ENCODE measurements at regions not wholly inside any gene's neighbourhood (a gene's known extent, or its start where the extent isn't known, plus 50 kb on each side); places are given as distances from the start of the nearest gene placed in this dataset.

DNA sequence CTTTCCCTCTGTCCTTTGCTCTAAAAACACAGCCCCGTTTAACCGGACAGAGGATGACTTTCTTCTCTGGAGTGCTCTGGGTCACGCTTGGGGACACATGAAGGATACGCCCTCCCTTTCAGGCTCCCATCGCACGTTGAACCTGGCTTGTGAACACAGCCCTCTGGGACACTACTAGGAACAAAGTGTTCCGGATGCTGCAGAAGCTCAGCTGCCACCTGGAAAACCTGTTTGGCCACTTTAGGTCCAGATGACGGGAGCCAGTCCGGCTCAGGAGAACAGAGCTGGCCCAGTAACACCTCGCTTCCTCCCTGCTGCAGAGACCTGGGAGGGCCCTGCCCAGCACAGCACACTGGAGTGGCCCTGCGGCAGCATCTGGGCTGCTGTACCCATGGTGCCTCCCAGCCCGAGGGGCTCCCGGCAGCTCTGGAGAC, 60.1 kb downstream of the GADD45G start:
- CTCF ChIA-PET, result interaction anchor here (1.4 kb wide), 1 partner anchor 14 kb away, joined by 3 read pairs; no protein-coding TSS in a partner anchor

GRCh38 chr9:89666364-89666763, 61.6 kb downstream of the GADD45G start:
- POLR2A ChIA-PET, result interaction anchor here (0.9 kb wide), 1 partner anchor 32 kb away, joined by 3 read pairs; no protein-coding TSS in a partner anchor
- no peak overlapping the region for H3K27ac Mint-ChIP-seq (ENCODE audit: low read depth, unreplicated experiment)
- BruUV-seq (replicated peaks), result no TSS peak
- H3K4me1 Mint-ChIP-seq (ENCODE audit: insufficient read depth, unreplicated experiment), result peaks cover 5% of the 10 kb centered on the region
- CTCF ChIA-PET, result interaction anchor here (0.5 kb wide), 1 partner anchor 143 kb away, joined by 3 read pairs; no protein-coding TSS in a partner anchor
- TF ChIP-seq, protein P1, sequence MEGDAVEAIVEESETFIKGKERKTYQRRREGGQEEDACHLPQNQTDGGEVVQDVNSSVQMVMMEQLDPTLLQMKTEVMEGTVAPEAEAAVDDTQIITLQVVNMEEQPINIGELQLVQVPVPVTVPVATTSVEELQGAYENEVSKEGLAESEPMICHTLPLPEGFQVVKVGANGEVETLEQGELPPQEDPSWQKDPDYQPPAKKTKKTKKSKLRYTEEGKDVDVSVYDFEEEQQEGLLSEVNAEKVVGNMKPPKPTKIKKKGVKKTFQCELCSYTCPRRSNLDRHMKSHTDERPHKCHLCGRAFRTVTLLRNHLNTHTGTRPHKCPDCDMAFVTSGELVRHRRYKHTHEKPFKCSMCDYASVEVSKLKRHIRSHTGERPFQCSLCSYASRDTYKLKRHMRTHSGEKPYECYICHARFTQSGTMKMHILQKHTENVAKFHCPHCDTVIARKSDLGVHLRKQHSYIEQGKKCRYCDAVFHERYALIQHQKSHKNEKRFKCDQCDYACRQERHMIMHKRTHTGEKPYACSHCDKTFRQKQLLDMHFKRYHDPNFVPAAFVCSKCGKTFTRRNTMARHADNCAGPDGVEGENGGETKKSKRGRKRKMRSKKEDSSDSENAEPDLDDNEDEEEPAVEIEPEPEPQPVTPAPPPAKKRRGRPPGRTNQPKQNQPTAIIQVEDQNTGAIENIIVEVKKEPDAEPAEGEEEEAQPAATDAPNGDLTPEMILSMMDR (IDR thresholded peaks at IDR 0.05; ENCODE audit: unreplicated experiment), result no peak
- H3K36me3 Mint-ChIP-seq (ENCODE audit: insufficient read depth, unreplicated experiment), result no peaks in the 10 kb centered on the region
- intact Hi-C loops (cut with micrococcal nuclease), result no loop called here
- peaks cover 4% of the 10 kb centered on the region for H3K9me3 Mint-ChIP-seq (ENCODE audit: unreplicated experiment)
- DNase-seq (ENCODE audit: unreplicated experiment), result no peak
- no peak overlapping the region for H3K4me3 Mint-ChIP-seq (ENCODE audit: unreplicated experiment)
- no peaks in the 10 kb centered on the region for H3K27me3 Mint-ChIP-seq (ENCODE audit: insufficient read depth, unreplicated experiment)

More for the DNA sequence above, 60.1 kb downstream of the GADD45G start:
- POLR2A ChIA-PET, result interaction anchor here (1.0 kb wide), 1 partner anchor 29 kb away, joined by 3 read pairs; no protein-coding TSS in a partner anchor
- DNase-seq (ENCODE audit: unreplicated experiment), result no peak
- Mint-ChIP-seq H3K9me3 (ENCODE audit: unreplicated experiment) (no peaks in the 10 kb centered on the region), H3K27me3 (ENCODE audit: insufficient read depth, unreplicated experiment) (no peaks in the 10 kb centered on the region), H3K4me3 (ENCODE audit: unreplicated experiment) (no peak overlapping the region), H3K36me3 (ENCODE audit: insufficient read depth, unreplicated experiment) (no peaks in the 10 kb centered on the region), H3K4me1 (ENCODE audit: insufficient read depth, unreplicated experiment) (peaks cover 5% of the 10 kb centered on the region), H3K27ac (ENCODE audit: low read depth, unreplicated experiment) (no peak overlapping the region)
- intact Hi-C loops (cut with micrococcal nuclease), result no loop called here
- BruUV-seq (replicated peaks), result no TSS peak
- TF ChIP-seq, protein P1 (IDR thresholded peaks at IDR 0.05; ENCODE audit: unreplicated experiment), result no peak

DNA sequence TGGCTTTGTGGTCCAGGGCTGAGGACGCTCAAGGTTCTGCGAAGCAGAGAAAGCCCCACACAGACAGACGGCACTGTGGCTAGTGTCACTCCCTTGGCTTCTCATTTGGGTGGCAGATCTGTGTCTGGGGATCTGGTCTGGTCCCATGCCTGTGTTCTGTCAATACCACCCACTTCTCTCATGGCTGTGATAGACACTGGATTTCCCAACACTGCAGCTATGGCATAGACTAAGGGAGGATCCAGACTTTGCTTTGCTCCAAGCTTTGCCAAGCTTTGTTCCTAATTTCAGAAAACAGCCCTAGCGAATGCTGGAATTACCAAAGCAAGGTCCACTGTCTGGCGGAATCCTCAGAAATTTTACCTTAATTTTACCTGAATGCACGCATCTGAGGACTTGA, 62.1 kb downstream of the GADD45G start:
- CTCF ChIA-PET, result no interaction called here
- H3K27me3 Mint-ChIP-seq (ENCODE audit: insufficient read depth, unreplicated experiment), result no peaks in the 10 kb centered on the region
- no peak overlapping the region for H3K27ac Mint-ChIP-seq (ENCODE audit: low read depth, unreplicated experiment)
- TF ChIP-seq, protein P1 (IDR thresholded peaks at IDR 0.05; ENCODE audit: unreplicated experiment), result no peak
- DNase-seq (ENCODE audit: unreplicated experiment), result no peak
- peaks cover under 1% of the 10 kb centered on the region for H3K4me1 Mint-ChIP-seq (ENCODE audit: insufficient read depth, unreplicated experiment)
- H3K4me3 Mint-ChIP-seq (ENCODE audit: unreplicated experiment), result no peak overlapping the region
- POLR2A ChIA-PET, result no interaction called here
- no peaks in the 10 kb centered on the region for H3K36me3 Mint-ChIP-seq (ENCODE audit: insufficient read depth, unreplicated experiment)
- intact Hi-C loops (cut with micrococcal nuclease), result no loop called here
- H3K9me3 Mint-ChIP-seq (ENCODE audit: unreplicated experiment), result peaks cover 7% of the 10 kb centered on the region
- BruUV-seq (replicated peaks), result no TSS peak

DNA sequence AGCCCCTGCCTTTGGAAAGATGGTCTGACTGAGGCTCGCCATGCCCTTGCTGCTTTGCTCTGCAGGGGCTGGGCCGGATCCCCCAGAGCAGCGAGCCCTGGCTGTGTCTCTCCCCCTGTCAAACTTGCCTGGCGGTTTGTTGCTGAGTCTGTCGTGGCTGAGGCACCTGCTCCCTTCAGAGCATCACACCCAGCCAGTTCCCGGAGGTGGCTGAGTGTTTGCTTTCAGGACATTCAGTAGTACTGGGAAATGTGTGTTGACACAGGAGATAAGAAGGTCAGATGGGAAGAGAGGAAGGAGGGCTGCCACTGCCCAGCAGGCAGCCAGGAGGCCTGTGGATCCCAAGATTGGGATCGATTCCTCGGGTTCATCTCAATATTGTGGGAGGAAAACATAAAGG, 62.9 kb downstream of the GADD45G start:
- intact Hi-C loops (cut with micrococcal nuclease), result no loop called here
- no peaks in the 10 kb centered on the region for H3K27me3 Mint-ChIP-seq (ENCODE audit: insufficient read depth, unreplicated experiment)
- no peaks in the 10 kb centered on the region for H3K4me1 Mint-ChIP-seq (ENCODE audit: insufficient read depth, unreplicated experiment)
- no TSS peak for BruUV-seq (replicated peaks)
- H3K27ac Mint-ChIP-seq (ENCODE audit: low read depth, unreplicated experiment), result no peak overlapping the region
- ChIA-PET POLR2A (no interaction called here), CTCF (no interaction called here)
- TF ChIP-seq, protein P1 (IDR thresholded peaks at IDR 0.05; ENCODE audit: unreplicated experiment), result no peak
- DNase-seq (ENCODE audit: unreplicated experiment), result no peak
- H3K9me3 Mint-ChIP-seq (ENCODE audit: unreplicated experiment), result peaks cover 7% of the 10 kb centered on the region
- H3K36me3 Mint-ChIP-seq (ENCODE audit: insufficient read depth, unreplicated experiment), result no peaks in the 10 kb centered on the region
- no peak overlapping the region for H3K4me3 Mint-ChIP-seq (ENCODE audit: unreplicated experiment)

All from MCF 10A (cell line).